Breast epithelium (tissue), 3 donors: ENCODE measurements at regions not wholly inside any gene's neighbourhood (a gene's known extent, or its start where the extent isn't known, plus 50 kb on each side); places are given as distances from the start of the nearest gene placed in this dataset.

Source experiments
- CTCF ChIP-seq, 3 donors: fragments of 450-650 bp; IDR thresholded peaks; one replicate each; pipeline ENCODE4 v1.5.1; 2016 to 2017; ENCODE audit warnings: antibody characterized with exemption in 3 of 3, mild to moderate bottlenecking in 3 of 3, moderate library complexity in 3 of 3
- POLR2A ChIP-seq: fragments of 450-650 bp; IDR thresholded peaks from one replicate; pipeline ENCODE4 v1.6.1; 2016; ENCODE audit warnings: antibody characterized with exemption, mild to moderate bottlenecking, moderate library complexity
- POLR2AphosphoS5 ChIP-seq, 3 donors: sonication (generic); formaldehyde crosslinking; IDR thresholded peaks; one replicate each; pipeline ENCODE4 v1.6.1; 2017; ENCODE audit warnings: antibody characterized with exemption in 3 of 3

- TF ChIP-seq POLR2A = no peak
- no peak for TF ChIP-seq CTCF (IDR thresholded peaks at IDR 0.05)
- no peak for TF ChIP-seq POLR2AphosphoS5 (IDR thresholded peaks at IDR 0.05)
These were observed 798.9 kb upstream of the CA10 start for GRCh38 chr17:52957411-52957810.
